Stimulated activated CD8-positive, alpha-beta memory T cell treated with anti-CD3 and anti-CD28 coated beads, Interleukin-7, amount 100 ng/mL, for 1 hour (primary cell): ENCODE measurements at regions not wholly inside any gene's neighbourhood (a gene's known extent, or its start where the extent isn't known, plus 50 kb on each side); places are given as distances from the start of the nearest gene placed in this dataset.

ENCODE experiments used
- DNase-seq, 2 donors: peaks; one replicate each; pipeline ENCODE4 v3.0.0-alpha.2; 2020; ENCODE audit warnings: low read depth in 2 of 2

- no peak for DNase-seq
Observed at GRCh38 chr1:185645686-185646085, 88.5 kb upstream of the HMCN1 start.

DNA sequence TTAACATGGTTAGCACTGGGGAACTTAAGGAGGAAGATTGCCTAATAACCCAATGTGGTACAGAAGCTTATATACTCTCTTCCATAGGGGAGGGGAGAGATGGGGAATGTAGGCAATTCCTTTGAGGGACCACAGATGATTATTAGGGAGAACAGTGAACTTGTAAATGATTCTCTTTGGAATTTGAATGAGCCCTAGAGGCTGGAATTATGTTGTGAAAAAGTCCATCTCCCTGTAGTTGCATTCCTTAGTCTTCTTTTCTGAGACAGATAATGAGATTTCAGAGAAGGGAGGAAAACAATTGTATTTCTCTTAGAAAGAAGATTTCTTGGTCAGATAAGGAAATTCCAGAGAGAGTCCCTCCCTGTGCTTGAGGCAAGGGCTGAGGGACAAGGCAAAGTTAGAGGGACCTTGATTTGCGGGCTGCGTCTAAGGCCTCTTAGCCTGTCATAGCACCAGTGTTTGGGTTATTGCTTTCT is 89.0 kb upstream of the HMCN1 start:
- no peak for DNase-seq

- DNase-seq = no peak
Observed at GRCh38 chr1:185644531-185644930, 89.7 kb upstream of the HMCN1 start.

GRCh38 chr1:185636848-185637247 is 97.3 kb upstream of the HMCN1 start:
- no peak for DNase-seq

GRCh38 chr1:185634704-185635103 is 99.5 kb upstream of the HMCN1 start:
- no peak for DNase-seq

- DNase-seq = no peak
Observed at GRCh38 chr1:185632659-185633423, 101.3 kb upstream of the HMCN1 start.

GRCh38 chr1:185631843-185632242 is 102.3 kb upstream of the HMCN1 start:
- no peak for DNase-seq

- no peak for DNase-seq
Observed at GRCh38 chr1:185627761-185628501, 106.3 kb upstream of the HMCN1 start.

DNA sequence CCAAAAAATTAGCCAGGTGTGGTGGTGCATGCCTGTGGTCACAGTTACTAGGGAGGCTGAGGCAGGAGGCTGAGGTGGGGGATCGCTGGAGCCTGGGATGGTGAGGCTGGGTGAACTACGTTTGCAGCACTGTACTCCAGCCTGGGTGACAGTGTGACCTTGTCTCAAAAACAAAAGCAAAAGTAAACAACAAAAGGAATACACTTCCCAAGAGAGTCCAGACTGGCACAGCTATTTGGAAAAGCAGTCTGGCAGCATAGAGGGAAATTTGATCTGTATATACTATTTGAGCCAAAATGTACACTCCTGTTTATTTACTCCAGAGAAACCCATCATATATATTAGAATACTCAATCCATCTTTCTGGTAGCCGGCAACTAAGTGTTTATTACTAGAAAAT is 107.0 kb upstream of the HMCN1 start:
- no peak for DNase-seq

GRCh38 chr1:185626344-185626743 is 107.8 kb upstream of the HMCN1 start:
- no peak for DNase-seq

- DNase-seq = no peak
Observed at GRCh38 chr1:185610954-185611353, 123.2 kb upstream of the HMCN1 start.

DNA sequence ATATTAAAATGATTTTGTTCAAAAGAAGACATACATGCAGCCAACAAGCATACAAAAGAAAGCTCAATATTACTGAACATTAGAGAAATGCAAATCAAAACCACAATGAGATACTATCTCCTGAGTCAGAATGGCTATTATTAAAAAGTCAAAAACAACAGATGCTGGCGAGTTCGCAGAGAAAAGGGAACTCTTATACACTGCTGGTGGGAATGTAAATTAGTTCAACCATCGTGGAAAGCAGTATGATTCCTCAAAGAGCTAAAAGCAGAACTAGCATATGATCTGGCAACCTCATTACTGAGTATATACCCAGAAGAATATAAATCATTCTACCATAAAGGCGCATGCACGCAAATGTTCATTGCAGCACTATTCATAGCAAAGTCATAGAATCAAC is 126.0 kb upstream of the HMCN1 start:
- no peak for DNase-seq

- no peak for DNase-seq
Observed at GRCh38 chr1:185603158-185603557, 131.0 kb upstream of the HMCN1 start.

- DNase-seq = no peak
Observed at GRCh38 chr1:185601189-185601588, 133.0 kb upstream of the HMCN1 start.

- DNase-seq = no peak
Observed at GRCh38 chr1:185600641-185601040, 133.6 kb upstream of the HMCN1 start.

GRCh38 chr1:185598332-185598731 is 135.9 kb upstream of the HMCN1 start:
- DNase-seq = no peak

DNA sequence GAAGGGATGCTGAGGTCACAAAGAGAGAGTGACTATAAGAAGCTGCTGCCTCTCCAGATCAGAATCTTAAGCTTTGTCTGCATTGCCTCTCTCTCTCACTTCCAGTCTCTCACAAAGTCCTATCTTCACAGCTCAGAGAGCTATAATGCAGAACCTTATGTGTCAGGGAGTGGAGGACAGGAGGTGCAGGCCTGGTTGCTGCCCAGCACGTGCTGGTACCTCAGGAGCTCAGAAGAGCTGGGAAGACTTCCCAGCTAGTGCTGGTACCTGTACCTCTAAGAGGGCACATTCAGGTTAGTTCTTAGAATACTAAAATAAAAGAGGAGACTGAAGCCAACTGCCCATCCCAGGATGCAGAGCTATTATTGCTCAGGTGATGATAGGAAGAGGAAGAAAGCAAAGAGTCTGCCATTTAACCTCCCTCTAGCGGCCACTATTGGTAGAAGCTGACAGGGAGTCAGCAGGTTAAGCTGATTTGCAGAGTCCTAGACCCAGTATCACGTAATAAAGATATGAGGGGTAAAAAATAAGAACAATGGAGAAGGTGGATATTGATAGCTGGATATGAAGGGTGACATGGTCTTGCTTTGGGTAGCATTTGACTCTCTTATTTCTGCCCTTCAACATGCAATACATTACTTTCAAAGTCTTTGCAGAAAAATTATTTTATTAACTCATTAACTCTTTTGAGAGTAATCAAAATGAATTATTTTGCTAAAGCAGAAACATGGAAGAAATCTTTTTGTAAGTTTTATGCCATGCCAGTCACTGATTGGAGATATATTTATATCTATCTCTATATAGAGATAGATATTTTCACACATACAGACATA is 138.1 kb upstream of the HMCN1 start:
- DNase-seq = peak in 1 of 2 donors; percentile 4

- DNase-seq = no peak
Observed at GRCh38 chr1:185594786-185595410, 139.3 kb upstream of the HMCN1 start.

DNA sequence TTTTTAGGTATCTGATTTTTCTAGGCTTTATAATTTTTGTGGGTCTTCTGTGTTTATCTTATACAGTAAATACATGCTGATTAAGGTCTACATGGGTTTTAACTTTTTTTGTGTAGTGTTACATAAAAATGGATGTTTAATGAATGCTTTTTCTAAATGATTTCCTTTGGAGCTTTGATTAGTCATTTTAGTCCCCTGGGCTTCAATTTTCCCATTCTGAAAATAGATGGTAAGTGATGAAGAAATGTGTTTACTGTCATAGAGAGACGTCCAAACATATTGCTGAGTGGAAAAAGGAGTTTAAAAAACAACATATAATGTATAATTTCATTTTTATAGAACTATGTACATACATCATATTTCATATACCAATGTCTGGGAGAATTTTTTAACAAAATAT is 140.9 kb upstream of the HMCN1 start:
- DNase-seq = no peak

DNA sequence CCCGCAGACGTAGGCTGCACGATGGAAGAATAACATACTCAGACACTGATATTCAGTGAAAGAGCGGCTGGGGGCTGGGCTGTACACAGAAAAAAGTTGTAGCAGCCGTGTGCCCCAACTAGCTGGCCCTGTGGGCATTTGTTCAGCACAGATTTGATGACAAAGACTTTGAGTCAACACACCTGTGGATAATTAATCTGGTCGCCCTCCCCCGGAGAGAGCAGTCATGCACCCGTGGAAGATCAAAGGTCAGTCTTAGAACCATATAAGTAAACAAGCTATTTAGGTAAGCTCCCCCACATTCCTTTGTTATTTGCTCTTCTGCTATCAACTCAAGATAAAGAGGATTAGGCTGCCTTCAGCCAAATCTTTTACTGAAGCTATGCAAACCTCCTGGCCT is 148.4 kb upstream of the HMCN1 start:
- no peak for DNase-seq

DNA sequence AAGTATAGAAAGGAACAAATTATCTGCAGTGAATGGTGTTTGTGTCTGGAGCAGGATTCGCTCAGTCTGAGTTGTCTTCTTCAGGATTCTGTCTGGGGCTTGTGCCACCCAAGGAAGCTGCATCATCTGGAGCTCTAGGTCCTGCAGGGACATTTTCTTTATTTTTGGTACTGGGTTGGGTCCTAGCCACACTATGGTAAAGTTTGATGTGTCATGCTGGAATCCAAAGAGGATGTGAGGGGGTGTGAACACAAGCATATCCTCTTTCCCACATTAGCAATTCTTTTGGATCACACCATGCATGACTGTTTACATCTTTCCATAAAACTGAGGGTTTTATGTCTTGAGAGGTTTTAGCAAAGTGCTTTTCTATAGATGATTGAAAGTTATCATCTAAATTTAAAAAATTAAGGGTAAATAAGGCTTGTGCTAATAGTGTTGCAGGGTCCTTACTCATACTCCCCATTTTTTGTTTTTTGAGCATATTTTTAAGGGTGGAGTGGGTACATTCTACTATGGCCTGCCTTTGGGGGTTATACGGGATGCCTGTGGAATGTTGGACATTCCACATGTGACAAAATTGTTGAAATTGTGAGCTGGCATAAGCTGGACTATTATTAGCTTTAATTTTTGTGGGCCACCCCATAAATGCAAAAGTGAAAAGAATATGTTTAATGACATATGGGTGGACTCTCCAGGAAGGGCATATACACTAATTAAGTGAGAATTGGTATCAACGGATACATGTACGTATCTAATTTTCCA is 152.0 kb upstream of the HMCN1 start:
- no peak for DNase-seq
